ENCODE measurements at regions not wholly inside any gene's neighbourhood (a gene's known extent, or its start where the extent isn't known, plus 50 kb on each side); places are given as distances from the start of the nearest gene placed in this dataset.

DNA sequence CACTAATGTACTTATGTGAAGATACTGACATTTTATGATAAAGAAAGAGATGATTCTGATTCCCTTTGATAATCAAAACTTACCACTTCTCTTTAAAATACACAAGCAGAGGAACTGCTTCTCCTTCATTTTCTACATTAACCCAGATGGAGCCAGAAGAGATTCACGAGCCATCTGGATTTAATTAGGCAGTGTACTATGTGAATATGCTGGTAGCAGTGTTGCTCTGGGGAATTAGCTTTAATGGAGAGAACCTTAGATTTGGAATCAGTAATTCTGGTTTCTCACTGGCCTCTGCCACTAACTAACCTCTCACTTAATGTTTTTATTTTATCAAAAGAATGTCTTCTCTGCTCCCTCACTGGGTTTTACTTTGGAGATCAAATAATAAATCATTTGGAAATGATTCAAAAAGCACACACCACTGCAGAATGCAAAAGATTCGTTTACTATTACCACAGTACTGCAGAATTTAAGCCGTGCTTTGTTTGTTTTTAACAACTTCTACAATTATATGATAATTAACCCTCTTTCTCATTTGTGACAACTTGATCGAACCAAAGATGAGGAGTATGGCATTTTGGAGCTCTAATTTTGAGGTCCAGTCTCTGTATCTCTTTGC lies 77.5 kb upstream of the PHYHIPL start:
- ATAC-seq (ENCODE audit: low read depth) = no peak
- CTCF ChIA-PET = no interaction called here
- H3K27ac Mint-ChIP-seq = no peak overlapping the region
- H3K36me3 ChIP-seq (replicated peaks in 1 of 2; ENCODE audit: control extremely low read depth in 1 of 2, control insufficient read depth in 1 of 2, extremely low read depth in 1 of 2, insufficient read depth in 2 of 2, low read length in 1 of 2) = no peaks in the 10 kb centered on the region
- H3K4me2 ChIP-seq (replicated peaks; ENCODE audit: low read depth, low read length, poor library complexity, severe bottlenecking) = no peak overlapping the region
- intact Hi-C loops (cut with micrococcal nuclease) = no loop called here
- H3K27me3 ChIP-seq (replicated peaks in 1 of 4; ENCODE audit: control extremely low read depth in 1 of 4, control insufficient read depth in 3 of 4, insufficient read depth in 4 of 4, low read length in 3 of 4) = no peaks in the 10 kb centered on the region
- H2AFZ ChIP-seq (ENCODE audit: insufficient read depth, low read depth, low read length, poor library complexity, severe bottlenecking) = no peak overlapping the region
- H3K9ac ChIP-seq (ENCODE audit: low read length) = no peak overlapping the region
- H3K4me1 Mint-ChIP-seq = no peaks in the 10 kb centered on the region
- no peak overlapping the region for H3K4me3 ChIP-seq (ENCODE audit: control extremely low read depth in 1 of 5, extremely low read depth in 1 of 5, insufficient read depth in 1 of 5, low read depth in 2 of 5, low read length in 4 of 5)
- no peaks in the 10 kb centered on the region for H4K20me1 ChIP-seq (ENCODE audit: control insufficient read depth, insufficient read depth, low read length, poor library complexity, severe bottlenecking)
- H3K4me1 ChIP-seq (ENCODE audit: control insufficient read depth in 2 of 2, insufficient read depth in 2 of 2, low read length in 2 of 2) = no peaks in the 10 kb centered on the region
- TF ChIP-seq, protein P1, sequence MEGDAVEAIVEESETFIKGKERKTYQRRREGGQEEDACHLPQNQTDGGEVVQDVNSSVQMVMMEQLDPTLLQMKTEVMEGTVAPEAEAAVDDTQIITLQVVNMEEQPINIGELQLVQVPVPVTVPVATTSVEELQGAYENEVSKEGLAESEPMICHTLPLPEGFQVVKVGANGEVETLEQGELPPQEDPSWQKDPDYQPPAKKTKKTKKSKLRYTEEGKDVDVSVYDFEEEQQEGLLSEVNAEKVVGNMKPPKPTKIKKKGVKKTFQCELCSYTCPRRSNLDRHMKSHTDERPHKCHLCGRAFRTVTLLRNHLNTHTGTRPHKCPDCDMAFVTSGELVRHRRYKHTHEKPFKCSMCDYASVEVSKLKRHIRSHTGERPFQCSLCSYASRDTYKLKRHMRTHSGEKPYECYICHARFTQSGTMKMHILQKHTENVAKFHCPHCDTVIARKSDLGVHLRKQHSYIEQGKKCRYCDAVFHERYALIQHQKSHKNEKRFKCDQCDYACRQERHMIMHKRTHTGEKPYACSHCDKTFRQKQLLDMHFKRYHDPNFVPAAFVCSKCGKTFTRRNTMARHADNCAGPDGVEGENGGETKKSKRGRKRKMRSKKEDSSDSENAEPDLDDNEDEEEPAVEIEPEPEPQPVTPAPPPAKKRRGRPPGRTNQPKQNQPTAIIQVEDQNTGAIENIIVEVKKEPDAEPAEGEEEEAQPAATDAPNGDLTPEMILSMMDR (IDR thresholded peaks at IDR 0.05) = no peak
- TF ChIP-seq EZH2 (IDR thresholded peaks at IDR 0.05; ENCODE audit: borderline replicate concordance, insufficient read depth, low read depth, low read length, poor library complexity, severe bottlenecking) = no peak
- no peaks in the 10 kb centered on the region for H3K79me2 ChIP-seq (ENCODE audit: control insufficient read depth, insufficient read depth, low read length)
- no peaks in the 10 kb centered on the region for H3K9me3 Mint-ChIP-seq (ENCODE audit: insufficient read depth)
- H3K27me3 Mint-ChIP-seq = no peaks in the 10 kb centered on the region
- H3K4me3 Mint-ChIP-seq = no peak overlapping the region
- POLR2A ChIA-PET = no interaction called here
- DNase-seq = no peak
- no CpG with 5 or more reads among the region's 4 CpGs for WGBS (ENCODE audit: insufficient coverage)
- no peak overlapping the region for H3K27ac ChIP-seq (ENCODE audit: low read length in 2 of 2)
- H3K9me3 ChIP-seq (ENCODE audit: control extremely low read depth in 1 of 3, control insufficient read depth in 2 of 3, insufficient read depth in 1 of 3, low read length in 2 of 3) = no peaks in the 10 kb centered on the region

GRCh38 chr10:59099481-59099880 lies 77.0 kb upstream of the PHYHIPL start:
- Histone ChIP-seq H3K27ac (ENCODE audit: low read length in 2 of 2) (no peak overlapping the region), H3K4me3 (ENCODE audit: control extremely low read depth in 1 of 5, extremely low read depth in 1 of 5, insufficient read depth in 1 of 5, low read depth in 2 of 5, low read length in 4 of 5) (no peak overlapping the region), H3K9ac (ENCODE audit: low read length) (no peak overlapping the region), H3K4me1 (ENCODE audit: control insufficient read depth in 2 of 2, insufficient read depth in 2 of 2, low read length in 2 of 2) (no peaks in the 10 kb centered on the region), H3K79me2 (ENCODE audit: control insufficient read depth, insufficient read depth, low read length) (no peaks in the 10 kb centered on the region), H3K4me2 (replicated peaks; ENCODE audit: low read depth, low read length, poor library complexity, severe bottlenecking) (no peak overlapping the region), H2AFZ (ENCODE audit: insufficient read depth, low read depth, low read length, poor library complexity, severe bottlenecking) (no peak overlapping the region), H3K27me3 (replicated peaks in 1 of 4; ENCODE audit: control extremely low read depth in 1 of 4, control insufficient read depth in 3 of 4, insufficient read depth in 4 of 4, low read length in 3 of 4) (no peaks in the 10 kb centered on the region), H3K36me3 (replicated peaks in 1 of 2; ENCODE audit: control extremely low read depth in 1 of 2, control insufficient read depth in 1 of 2, extremely low read depth in 1 of 2, insufficient read depth in 2 of 2, low read length in 1 of 2) (no peaks in the 10 kb centered on the region), H4K20me1 (ENCODE audit: control insufficient read depth, insufficient read depth, low read length, poor library complexity, severe bottlenecking) (no peaks in the 10 kb centered on the region), H3K9me3 (ENCODE audit: control extremely low read depth in 1 of 3, control insufficient read depth in 2 of 3, insufficient read depth in 1 of 3, low read length in 2 of 3) (no peaks in the 10 kb centered on the region)
- WGBS (ENCODE audit: insufficient coverage) = 75% methylated on average over 2 of the region's 2 CpGs
- ATAC-seq (ENCODE audit: low read depth) = no peak
- ChIA-PET POLR2A (no interaction called here), CTCF (no interaction called here)
- no peak for DNase-seq
- no peak for TF ChIP-seq EZH2 (IDR thresholded peaks at IDR 0.05; ENCODE audit: borderline replicate concordance, insufficient read depth, low read depth, low read length, poor library complexity, severe bottlenecking)
- TF ChIP-seq, protein P1 (IDR thresholded peaks at IDR 0.05) = no peak
- intact Hi-C loops (cut with micrococcal nuclease) = no loop called here
- Mint-ChIP-seq H3K27me3 (no peaks in the 10 kb centered on the region), H3K4me3 (no peak overlapping the region), H3K9me3 (ENCODE audit: insufficient read depth) (no peaks in the 10 kb centered on the region), H3K4me1 (no peaks in the 10 kb centered on the region), H3K27ac (no peak overlapping the region)

Measured in B cell (primary cell).